SK-N-SH (cell line): ENCODE measurements at regions not wholly inside any gene's neighbourhood (a gene's known extent, or its start where the extent isn't known, plus 50 kb on each side); places are given as distances from the start of the nearest gene placed in this dataset.

Experiments
- MXI1 ChIP-seq: IDR thresholded peaks from 2 replicates; pipeline ENCODE4 v1.6.1; 2012; ENCODE audit warnings: mild to moderate bottlenecking, low read depth, low read length, improper control_type of control experiment
- POLR2AphosphoS5 ChIP-seq: IDR thresholded peaks from 2 replicates; pipeline ENCODE4 v1.6.1; 2012; ENCODE audit warnings: low read depth, low read length
- RFX5 ChIP-seq: IDR thresholded peaks from 2 replicates; pipeline ENCODE4 v1.6.1; 2012; ENCODE audit warnings: mild to moderate bottlenecking, improper control_type of control experiment, low read length
- TAF1 ChIP-seq: IDR thresholded peaks from 2 replicates; pipeline ENCODE4 v1.6.1; 2012; ENCODE audit warnings: low read depth, mild to moderate bottlenecking, low read length, moderate library complexity, borderline replicate concordance
- TF ChIP-seq, protein P1 (sequence below): IDR thresholded peaks from 2 replicates; pipeline ENCODE4 v1.4.0; 2012; ENCODE audit warnings: low read depth, borderline replicate concordance
- TF ChIP-seq, protein P2 (sequence below): fragments of 200-600 bp; sonication (generic); IDR thresholded peaks from 2 replicates; pipeline ENCODE4 v1.6.1; 2017; ENCODE audit warnings: antibody characterized with exemption, mild to moderate bottlenecking, moderate library complexity
- TF ChIP-seq, protein P3 (sequence below): IDR thresholded peaks from 2 replicates; pipeline ENCODE4 v1.6.1; 2012; ENCODE audit warnings: mild to moderate bottlenecking, low read depth, low read length, moderate library complexity

DNA sequence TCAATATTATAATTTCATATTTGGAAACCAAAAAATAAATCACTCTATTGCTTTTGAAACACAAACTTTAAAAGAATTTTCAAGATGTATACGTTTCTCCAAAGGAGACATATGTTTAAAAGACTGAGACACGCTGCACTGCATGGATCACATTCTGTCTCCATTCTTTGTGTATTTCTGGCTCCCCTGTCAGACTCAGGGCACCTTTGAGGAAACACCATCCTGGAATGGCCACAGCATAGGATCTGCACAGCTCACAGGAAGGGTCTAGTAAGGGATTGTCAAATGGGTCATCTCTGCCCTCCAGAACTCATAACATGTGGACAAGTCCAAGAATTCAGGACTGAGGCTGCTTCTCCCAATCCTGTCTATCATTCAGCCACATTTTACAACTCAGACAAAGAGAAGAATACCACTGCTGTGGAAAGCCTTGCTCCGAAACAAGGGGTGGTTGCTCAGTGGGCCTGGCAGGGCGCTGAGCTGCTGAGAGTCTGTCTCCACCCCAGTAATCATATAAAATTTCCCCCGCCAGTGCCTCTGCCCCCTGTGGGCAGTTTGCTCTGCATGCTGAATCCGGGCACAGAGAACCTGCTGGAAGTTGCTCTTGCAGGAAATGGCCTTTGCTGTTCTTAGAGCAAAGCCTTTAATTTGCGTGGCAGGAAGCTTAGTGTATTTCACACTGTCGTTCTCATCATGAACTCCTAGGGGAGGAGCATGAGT is 85.3 kb upstream of the KLHL29 start:
- no peak for TF ChIP-seq POLR2AphosphoS5
- TF ChIP-seq, protein P1, sequence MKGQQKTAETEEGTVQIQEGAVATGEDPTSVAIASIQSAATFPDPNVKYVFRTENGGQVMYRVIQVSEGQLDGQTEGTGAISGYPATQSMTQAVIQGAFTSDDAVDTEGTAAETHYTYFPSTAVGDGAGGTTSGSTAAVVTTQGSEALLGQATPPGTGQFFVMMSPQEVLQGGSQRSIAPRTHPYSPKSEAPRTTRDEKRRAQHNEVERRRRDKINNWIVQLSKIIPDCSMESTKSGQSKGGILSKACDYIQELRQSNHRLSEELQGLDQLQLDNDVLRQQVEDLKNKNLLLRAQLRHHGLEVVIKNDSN: no peak
- TF ChIP-seq, protein P2, sequence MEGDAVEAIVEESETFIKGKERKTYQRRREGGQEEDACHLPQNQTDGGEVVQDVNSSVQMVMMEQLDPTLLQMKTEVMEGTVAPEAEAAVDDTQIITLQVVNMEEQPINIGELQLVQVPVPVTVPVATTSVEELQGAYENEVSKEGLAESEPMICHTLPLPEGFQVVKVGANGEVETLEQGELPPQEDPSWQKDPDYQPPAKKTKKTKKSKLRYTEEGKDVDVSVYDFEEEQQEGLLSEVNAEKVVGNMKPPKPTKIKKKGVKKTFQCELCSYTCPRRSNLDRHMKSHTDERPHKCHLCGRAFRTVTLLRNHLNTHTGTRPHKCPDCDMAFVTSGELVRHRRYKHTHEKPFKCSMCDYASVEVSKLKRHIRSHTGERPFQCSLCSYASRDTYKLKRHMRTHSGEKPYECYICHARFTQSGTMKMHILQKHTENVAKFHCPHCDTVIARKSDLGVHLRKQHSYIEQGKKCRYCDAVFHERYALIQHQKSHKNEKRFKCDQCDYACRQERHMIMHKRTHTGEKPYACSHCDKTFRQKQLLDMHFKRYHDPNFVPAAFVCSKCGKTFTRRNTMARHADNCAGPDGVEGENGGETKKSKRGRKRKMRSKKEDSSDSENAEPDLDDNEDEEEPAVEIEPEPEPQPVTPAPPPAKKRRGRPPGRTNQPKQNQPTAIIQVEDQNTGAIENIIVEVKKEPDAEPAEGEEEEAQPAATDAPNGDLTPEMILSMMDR: no peak
- TF ChIP-seq TAF1: no peak
- TF ChIP-seq MXI1: no peak
- TF ChIP-seq RFX5: no peak
- TF ChIP-seq, protein P3, sequence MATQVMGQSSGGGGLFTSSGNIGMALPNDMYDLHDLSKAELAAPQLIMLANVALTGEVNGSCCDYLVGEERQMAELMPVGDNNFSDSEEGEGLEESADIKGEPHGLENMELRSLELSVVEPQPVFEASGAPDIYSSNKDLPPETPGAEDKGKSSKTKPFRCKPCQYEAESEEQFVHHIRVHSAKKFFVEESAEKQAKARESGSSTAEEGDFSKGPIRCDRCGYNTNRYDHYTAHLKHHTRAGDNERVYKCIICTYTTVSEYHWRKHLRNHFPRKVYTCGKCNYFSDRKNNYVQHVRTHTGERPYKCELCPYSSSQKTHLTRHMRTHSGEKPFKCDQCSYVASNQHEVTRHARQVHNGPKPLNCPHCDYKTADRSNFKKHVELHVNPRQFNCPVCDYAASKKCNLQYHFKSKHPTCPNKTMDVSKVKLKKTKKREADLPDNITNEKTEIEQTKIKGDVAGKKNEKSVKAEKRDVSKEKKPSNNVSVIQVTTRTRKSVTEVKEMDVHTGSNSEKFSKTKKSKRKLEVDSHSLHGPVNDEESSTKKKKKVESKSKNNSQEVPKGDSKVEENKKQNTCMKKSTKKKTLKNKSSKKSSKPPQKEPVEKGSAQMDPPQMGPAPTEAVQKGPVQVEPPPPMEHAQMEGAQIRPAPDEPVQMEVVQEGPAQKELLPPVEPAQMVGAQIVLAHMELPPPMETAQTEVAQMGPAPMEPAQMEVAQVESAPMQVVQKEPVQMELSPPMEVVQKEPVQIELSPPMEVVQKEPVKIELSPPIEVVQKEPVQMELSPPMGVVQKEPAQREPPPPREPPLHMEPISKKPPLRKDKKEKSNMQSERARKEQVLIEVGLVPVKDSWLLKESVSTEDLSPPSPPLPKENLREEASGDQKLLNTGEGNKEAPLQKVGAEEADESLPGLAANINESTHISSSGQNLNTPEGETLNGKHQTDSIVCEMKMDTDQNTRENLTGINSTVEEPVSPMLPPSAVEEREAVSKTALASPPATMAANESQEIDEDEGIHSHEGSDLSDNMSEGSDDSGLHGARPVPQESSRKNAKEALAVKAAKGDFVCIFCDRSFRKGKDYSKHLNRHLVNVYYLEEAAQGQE: no peak
